Ecto neural progenitor cell (in vitro differentiated cells): ENCODE measurements at regions not wholly inside any gene's neighbourhood (a gene's known extent, or its start where the extent isn't known, plus 50 kb on each side); places are given as distances from the start of the nearest gene placed in this dataset.

Source experiments
- DNase-seq: peaks from one replicate; pipeline ENCODE4 v3.0.0-alpha.2; 2018; ENCODE audit warnings: low spot score

DNA sequence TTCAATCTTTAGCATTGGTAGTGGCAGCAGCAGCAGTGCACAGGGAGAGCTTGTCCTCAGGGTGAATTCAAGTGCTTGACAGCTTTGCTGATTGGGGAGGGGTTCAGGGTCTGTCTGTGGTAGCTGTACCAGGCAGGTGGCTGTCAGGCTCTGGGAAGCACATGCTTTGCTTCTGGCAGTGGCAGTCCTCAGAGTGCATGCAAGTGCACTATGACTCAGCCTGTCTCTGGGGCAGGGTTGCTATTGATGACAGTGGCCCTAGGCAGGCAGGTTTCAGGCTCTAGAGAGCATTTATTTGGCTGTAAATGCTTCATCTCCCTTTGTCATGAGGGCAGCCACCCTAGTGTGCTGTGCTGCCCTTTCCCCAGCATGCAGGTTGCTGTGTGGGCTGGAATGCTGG is 251.9 kb upstream of the LRRC7 start:
- DNase-seq, result no peak

DNA sequence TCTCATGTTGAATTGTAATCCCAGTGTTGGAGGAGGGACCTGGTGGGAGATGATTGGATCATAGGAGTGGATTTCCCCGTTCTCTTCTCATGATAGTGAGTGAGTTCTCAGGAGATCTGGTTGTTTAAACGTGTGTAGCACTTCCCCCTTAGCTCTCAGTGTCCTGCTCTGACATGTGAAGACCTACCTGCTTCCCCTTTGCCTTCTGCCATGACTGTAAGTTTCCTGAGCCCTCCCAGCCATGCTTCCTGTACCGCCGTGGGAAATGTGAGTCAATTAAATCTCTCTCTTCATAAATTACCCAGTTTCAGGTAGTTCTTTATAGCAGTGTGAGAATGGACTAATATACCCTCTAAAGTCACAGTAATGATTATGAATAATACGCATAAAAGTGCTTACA is 248.4 kb upstream of the LRRC7 start:
- no peak for DNase-seq

DNA sequence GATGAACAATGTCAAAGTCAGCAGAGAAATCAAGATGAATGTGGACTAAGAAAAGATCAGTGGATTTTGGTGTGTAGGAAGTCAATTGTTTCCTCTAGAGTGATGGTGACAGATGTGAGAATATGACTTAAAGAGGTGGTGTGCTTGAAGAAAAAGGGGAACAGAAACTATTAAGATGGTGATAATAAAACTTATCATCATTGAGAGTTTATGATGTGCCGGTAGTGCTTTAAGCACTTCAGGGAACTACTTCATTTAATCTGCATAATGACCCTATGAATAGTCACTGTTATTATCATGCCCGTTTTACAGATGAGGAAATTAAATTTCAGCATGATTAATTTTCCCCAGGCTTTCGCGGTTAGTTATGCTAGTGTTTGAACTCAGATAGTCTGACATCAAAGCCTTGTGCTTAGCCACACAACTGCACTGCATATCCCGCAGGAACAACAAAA is 246.9 kb upstream of the LRRC7 start:
- DNase-seq, result no peak

DNA sequence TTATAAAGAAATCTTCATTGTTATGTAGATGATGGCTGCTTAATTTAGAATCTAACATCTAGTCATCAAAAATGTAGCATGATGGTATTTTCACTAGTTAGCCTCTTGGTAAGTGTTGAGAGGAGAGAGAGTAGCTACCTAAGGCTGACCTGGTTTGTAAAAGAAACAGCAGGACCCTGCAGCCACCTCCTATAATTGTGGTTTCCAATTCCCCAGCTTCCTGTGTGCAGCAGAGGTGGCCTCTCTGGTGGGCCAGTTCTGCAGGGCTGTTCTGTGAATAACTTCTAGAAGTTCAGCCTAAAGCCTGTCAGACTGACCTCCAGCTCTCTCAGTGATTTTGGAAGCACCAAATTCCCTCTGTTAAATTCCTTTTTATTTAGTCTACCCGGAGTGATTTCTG is 246.4 kb upstream of the LRRC7 start:
- DNase-seq, result no peak

DNA sequence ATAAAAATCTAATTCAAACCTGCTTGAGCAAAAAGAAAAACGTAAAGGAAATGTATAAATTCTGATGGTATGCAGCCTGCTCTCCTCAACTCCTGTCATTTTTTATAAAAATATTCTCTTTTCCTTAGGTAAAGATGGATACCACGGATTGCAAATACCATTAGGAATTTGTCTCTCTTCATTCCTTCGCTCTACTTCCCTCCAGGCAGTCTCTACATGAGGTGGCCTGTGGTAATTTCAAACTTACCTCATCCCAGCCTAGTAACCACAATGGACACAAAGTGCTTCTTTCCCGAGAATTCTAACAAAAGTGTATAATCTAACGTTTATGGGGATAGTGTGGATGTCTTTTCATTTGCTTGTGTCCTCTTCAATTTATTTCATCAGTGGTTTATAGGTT is 239.5 kb upstream of the LRRC7 start:
- DNase-seq, result no peak

DNA sequence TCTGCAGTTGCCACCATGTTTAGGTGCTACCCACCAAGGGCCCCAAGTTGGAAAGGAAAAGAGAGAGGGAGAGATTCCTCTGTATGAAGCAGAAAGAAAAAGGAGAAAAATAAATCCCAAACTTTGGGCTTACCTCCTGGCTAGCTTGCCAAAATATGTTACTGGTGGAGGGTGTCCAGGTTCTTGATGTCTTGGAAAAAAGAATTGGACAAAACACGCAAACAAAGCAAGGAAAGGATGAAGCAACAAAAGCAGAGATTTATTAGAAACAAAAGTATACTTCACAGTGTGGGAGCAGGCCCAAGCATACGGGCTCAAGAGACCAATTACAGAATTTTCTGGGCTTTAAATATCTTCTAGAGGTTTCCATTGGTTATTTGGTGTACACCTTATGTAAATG is 204.5 kb upstream of the LRRC7 start:
- DNase-seq, result no peak

DNA sequence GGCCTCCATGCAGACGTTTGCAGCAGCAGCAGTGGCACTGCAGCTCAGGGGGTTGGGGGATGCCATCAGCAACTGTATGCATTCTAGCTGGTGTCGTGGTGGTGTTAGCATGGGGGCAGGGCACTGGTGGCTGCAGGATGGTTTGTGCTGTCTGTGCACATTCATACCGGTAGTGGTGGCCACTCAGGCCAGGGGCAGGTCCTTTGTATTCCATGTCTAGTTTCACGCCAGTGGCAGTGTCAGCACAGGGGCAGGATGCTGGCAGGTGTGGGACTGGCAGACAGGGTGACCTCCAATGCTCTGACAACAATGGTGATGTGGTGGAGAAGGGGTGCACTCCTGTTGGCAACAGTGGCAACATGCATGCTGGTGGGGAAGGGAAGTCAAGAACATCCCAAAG is 194.2 kb upstream of the LRRC7 start:
- no peak for DNase-seq

DNA sequence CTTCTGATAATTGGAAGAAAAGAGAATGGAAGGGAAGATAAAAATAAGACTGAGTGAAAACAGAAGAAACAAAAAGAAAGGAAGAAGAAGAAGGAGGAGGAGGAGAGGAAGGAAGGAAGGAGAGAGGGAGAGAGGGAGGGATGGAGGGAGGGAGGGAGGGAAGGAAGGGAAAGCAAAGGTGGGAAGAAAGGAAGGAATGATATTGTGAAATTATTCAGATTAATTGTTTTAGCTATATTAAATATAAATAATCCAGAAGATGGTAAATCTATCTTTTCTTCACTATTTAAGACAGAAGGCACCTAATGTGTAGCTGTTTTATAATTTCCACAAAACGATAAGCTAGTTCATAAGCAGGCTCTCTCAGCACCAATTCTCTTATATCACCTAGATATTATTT is 191.3 kb upstream of the LRRC7 start:
- no peak for DNase-seq

DNA sequence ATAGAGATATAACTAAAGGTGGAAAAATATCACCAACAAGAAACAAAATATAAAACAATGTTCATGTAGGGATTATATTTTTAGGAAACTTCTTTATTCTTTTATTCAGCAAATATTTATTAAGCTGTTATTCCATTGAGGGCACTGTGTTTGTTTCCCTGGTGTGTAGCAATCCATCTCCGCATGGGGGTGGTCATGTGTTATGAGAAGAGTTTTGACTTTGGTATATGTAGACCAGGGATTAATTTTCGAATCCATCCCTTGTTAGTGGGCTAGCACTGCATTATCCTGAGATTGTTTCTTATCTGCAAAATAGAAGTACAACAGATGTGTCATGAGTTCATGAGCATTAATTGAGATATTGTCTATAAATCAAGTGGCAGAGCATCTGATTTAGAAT is 190.2 kb upstream of the LRRC7 start:
- no peak for DNase-seq

DNA sequence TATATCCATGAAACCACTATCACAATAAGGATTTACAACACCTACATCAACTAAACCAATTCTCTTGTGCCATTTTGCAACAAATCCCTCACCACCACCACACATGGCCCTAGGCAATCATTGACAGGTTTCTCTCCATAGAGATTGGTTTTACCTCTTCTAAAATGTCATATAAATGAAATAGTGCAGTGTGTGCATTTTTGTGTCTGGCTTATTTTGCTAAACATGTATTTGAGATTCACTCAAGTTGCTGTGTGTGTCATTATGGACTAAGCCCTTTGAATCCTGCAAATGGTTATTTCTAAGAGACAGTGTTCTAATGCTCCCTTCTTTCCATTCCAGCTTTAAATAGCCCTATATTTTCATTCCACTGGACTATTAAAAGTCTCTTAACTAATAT is 179.7 kb upstream of the LRRC7 start:
- no peak for DNase-seq

DNA sequence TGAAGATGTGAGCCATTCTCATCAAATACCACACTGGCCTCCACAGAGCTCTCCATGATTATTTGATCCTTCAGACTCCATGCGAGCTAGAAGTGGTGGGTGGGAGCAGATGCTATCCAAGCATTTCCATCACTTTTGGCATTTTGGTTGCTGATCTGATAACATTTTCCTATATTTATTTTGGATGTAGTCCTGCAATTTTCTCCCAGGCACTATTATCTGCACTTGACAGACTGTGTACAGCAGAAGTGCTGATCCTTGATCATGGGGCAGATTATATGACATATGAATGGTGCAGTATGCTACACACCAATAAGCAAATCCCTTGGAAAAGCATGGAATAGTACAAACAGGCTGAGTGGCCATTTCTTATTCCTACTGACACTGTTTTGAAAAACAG is 167.6 kb upstream of the LRRC7 start:
- DNase-seq, result no peak

DNA sequence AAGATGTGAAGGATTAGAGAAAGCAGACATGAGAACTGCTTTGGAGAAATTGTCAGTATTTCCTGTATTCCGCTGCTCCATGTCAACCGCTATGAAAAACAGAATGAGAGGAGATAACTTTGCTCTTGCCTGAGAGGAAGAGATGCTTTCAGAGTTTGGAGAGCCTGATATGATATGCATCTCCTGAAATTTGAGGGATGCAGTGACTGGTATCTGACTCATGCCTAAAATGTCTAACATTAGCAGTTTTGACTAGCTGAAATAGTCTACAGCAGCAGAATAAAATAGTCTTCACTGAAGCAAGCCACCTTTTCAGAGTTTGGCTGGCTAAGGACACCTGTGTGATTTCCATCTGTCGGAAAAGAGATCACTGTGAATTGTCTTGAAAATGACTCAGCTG is 165.8 kb upstream of the LRRC7 start:
- DNase-seq, result no peak

DNA sequence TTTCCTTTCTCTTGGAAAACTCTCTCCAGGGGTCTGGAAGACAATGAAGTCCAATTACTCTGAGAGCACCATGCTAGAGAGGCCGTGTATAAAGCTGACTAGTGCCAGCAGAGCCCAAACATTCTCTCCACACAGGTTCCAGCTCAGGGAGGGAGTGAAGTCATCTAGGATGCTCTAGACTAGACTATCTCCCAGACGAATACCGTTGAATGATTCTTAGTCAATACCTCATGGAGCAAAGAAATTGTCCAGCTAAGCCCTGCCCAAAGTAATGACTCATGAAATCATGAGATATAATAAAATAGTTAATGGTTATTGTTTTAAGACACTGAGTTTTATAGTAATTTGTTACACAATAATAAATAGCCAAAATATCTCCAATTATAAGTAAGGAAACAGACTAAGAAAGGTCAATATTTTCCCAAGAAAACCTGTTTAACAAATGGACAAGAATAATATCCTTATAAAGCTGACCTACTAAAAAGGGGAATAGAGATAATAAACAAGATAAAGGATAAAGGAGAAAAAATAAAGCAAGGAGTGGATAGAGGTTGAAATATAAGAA is 163.9 kb upstream of the LRRC7 start:
- no peak for DNase-seq

DNA sequence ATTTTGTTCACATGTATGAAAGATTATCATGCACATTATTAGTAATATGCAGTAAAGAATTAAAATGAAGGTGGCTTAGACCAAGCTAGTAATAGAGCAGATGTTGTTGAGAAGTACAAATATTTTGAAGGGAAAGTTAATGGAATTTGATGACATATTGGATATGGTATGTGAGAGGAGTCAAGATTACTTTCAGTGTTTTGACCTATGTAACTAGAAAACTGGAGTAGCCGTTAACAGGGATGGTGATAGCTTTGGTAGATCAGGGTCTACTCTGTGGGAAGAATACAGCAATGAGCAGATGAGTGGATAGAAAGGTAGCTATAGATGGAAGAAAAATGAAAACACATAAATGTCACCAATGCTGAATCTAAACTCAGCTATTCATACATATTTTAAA is 163.2 kb upstream of the LRRC7 start:
- DNase-seq, result no peak

DNA sequence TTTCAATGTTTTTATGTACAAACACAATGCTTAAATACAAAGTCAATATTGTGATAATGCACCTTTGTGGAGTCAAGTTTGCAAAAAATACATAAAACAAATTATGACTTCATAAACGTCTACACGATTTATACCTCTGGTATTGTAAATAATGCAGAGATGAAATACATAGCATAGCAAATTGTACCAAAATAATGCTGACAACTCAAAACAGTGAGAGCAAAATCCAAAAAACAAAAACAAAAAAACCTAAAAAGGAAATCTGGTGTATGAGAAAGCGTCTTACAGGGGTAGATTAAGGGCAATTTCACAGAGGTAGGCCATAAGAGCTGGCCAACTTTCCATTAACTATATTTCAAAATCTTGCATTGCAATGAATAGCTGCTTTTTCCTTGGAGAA is 161.5 kb upstream of the LRRC7 start:
- no peak for DNase-seq

DNA sequence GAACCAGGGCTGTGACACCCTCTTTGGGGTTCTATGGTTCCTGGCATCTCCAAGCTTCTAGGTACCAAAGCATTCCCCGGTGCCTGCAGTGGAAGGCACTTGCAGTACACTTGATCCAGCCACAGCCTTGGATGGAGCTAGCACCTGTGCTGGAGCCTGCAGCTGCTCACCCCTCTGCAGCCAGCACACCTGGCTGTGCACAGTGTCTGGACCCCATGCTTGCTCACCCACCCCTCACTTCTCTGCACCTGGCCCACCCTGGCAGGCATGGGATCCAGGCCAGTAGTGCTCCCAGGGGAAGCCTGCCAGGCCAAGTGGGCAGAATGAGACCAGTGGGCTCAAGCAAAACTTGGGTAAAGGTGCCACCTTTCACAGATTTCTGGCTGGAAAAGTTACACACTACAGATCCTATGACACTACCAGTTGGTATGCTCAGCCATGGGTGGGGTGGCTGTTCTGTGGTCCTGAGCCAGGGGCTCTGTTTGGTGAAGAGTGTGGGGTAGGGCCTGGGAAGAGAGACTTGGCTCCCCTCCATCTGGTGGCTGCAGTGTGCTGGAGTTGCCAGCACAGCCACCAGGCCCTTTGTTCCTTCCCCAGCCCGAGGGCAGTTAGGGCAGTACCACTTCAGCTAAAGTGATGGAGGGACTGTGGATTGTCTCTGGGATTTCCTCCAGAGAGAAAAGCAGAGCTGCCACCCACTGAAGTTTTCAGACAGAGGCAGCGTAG is 157.8 kb upstream of the LRRC7 start:
- DNase-seq, result no peak

DNA sequence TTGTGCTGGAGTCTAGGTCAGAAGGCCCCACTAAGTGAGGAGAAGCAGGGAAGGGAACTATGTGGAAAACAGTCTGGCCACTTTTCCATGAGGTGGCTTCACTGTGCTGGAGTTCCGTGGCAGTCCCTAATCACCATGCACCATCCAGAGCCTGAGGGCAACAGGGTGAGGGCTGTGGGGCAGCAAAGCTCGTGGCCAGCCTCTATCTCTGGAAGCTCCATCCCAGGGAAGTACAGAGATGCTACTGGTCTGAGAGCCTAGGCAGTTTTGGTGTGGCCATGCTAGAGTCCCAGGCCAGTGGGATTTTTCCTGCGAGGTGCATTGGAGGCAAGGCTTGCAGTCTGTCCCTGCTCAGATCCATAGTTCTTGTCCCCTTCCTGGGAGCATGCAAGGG is 157.3 kb upstream of the LRRC7 start:
- no peak for DNase-seq

DNA sequence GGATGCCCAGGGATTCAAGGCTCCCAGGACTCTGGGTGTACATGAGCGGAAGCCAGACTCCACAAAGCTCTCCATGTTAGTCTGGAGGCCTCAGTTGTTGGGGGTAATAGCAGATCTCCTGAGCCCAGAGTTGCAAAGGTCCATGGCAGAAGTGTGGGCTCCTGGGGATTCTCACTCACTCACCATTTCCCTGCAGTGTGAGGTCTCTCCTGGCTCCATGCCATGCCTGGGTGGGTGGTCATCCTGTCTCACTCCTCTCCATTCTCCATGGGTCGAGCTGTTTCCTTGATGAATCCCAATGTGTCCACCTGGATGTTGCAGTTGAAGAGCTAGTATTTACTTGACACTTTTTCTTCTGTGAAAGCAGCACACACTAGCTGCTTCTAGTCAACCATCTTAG is 156.8 kb upstream of the LRRC7 start:
- DNase-seq, result no peak

DNA sequence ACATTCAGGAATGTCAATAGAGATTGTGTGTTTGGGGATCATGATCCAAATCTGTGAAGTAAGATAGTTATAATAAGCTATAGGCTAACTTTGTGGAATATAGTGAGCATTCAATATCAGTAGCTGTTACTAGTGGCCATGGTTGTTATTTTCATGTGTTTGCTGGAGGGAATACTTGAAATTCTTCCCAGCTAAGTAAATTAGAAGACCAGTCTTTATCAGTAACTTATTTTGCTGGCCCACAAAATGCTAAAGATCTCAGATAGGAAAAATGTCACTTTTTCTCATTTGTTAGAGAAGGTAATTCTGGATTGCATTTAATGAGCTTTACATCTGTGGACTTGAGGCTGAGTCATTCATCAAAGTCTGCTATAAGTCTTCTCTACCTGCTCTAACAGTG is 156.1 kb upstream of the LRRC7 start:
- DNase-seq, result no peak

DNA sequence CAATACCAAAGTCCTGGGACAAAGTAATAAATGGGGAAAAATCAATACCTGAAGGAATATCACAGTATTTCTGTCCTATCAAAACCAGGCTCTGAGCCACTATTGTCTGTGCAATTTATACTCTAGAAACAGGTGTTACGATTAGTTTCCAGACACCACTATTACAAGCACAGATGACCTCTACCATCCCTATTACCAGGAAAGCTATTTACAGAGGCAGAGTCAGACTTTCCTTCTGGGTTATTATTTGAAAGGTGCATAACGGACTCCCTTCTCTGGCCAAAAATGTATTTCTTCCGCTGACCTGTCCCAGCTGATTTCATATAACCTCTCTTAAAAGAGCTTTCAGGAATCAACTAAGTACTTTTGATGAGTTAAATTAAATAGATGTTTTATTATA is 154.6 kb upstream of the LRRC7 start:
- DNase-seq, result no peak

DNA sequence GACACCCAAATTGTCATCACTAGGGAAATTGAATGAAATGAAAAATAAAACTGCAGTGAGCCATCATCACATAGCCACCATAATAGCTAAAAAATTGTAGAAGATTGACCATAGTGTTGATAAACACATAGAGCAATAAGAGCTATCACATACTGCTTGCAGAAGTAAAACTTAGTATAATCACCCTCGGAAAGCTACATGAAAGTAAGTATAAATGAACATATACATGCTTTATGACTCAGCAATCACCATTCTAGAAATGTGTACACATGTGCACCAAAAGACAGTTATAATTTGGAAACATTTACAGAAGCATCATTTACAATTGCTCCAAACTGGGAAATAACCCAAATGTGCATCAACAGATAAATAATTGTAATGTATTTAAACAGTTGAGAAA is 153.1 kb upstream of the LRRC7 start:
- DNase-seq, result no peak

DNA sequence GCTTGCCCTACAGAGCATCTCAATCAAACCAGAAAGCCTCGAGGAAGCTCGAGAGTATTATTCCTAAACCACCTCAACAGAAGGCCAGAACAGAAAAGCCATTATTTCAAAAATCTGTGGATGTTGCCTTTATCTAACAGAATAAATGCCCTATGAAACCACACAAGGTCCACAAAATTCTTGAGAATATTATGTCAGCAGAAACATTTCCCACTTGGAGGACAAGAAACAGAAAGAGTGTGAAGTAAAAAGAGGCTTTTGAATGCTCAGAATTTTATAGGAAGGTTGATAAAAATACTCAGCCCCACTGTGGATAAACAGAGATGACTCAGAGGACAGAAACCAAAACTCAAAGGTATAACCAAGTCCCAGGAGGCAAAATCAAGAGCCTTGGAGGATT is 146.4 kb upstream of the LRRC7 start:
- no peak for DNase-seq

DNA sequence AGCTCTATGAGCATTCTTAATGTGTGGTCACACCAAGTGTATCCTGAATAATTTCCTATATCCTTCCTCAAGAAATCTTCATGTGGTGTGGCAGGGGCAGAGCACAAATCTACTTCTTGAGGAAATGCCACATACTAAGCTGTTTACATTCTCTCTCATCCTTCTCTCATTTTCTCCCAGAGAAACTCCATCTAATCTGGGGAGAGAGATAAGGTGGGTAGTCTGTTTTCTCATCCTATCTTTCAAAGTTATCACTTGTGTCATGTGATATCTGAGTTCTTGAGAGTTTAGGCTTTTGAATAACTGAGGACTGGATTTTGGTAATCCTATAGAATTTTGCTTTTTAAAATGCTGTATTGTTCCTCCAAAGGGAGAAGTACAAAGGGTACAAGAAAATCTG is 141.9 kb upstream of the LRRC7 start:
- DNase-seq, result no peak

DNA sequence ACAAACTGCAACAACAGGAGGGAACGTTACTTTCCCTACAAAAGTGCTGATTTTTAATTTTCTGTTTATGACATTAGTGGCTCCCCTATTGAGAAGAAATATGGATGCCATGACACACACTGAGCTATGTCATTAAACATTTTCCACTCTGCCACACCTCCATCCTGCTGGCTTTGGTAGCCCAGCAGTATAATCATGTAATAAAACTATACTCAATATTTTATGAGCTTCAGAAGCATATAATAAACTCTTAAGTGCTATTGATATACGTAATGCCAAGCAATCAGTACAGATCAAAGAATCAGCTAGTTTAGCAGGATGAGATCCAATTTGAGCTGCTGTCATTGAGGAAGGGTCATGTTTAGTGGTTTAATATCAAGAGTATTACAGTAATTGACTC is 141.3 kb upstream of the LRRC7 start:
- DNase-seq, result no peak
